Upper lobe of left lung (tissue), 6 donors: ENCODE measurements at regions not wholly inside any gene's neighbourhood (a gene's known extent, or its start where the extent isn't known, plus 50 kb on each side); places are given as distances from the start of the nearest gene placed in this dataset.

Source experiments
- ATAC-seq, 2 donors: fragments of 200-7000 bp; cut with Tn5 transposase; one replicate each; pipeline ENCODE4 v1.9.1; 2022; ENCODE audit warnings: mild to moderate bottlenecking in 2 of 2, moderate library complexity in 2 of 2; ENCODE audit not compliant: low FRiP score in 2 of 2
- DNase-seq, 2 donors: peaks; one replicate each; pipeline ENCODE4 v3.0.0-alpha.2; 2019 to 2020
- H3K27ac ChIP-seq, 4 donors: fragments of 200-600 bp; sonication (generic); one replicate each; pipeline ENCODE4 v1.5.1; 2016 to 2019
- H3K27me3 ChIP-seq, 4 donors: fragments of 200-600 bp; sonication (generic); one replicate each; pipeline ENCODE4 v1.5.1; 2017 to 2019
- H3K36me3 ChIP-seq, 4 donors: fragments of 200-600 bp; sonication (generic); one replicate each; pipeline ENCODE4 v1.5.1; 2016 to 2019
- H3K4me1 ChIP-seq, 4 donors: fragments of 200-600 bp; sonication (generic); one replicate each; pipeline ENCODE4 v1.5.1; 2018 to 2019
- H3K4me3 ChIP-seq, 4 donors: fragments of 200-600 bp; sonication (generic); one replicate each; pipeline ENCODE4 v1.5.1; 2017 to 2019; ENCODE audit warnings: mild to moderate bottlenecking in 2 of 4, moderate library complexity in 1 of 4
- H3K9me3 ChIP-seq, 4 donors: fragments of 200-600 bp; sonication (generic); one replicate each; pipeline ENCODE4 v1.5.1; 2018 to 2019
- EP300 ChIP-seq, 4 donors: sonication (generic); formaldehyde crosslinking; IDR thresholded peaks; one replicate each; pipeline ENCODE4 v1.5.1; 2017; ENCODE audit warnings: antibody characterized with exemption in 4 of 4, control low read depth in 2 of 4
- POLR2A ChIP-seq, 4 donors: fragments of 450-650 bp; IDR thresholded peaks; one replicate each; pipeline ENCODE4 v1.5.1; 2016 to 2017; ENCODE audit warnings: antibody characterized with exemption in 4 of 4, mild to moderate bottlenecking in 2 of 4
- POLR2AphosphoS5 ChIP-seq, 2 donors: sonication (generic); formaldehyde crosslinking; IDR thresholded peaks; one replicate each; pipeline ENCODE4 v1.5.1; 2017; ENCODE audit warnings: antibody characterized with exemption in 2 of 2
- WGBS, 2 donors: methylation state at CpG; one replicate each; pipeline ENCODE4 v1.1.5; 2017 to 2018; 5-methylcytosine and 5-hydroxymethylcytosine counted together
- TF ChIP-seq, protein P1 (sequence below), 6 experiments: fragments of 450-650 bp in 4 of 6; fragments of 200-600 bp in 2 of 6; sonication (generic) in 2 of 6; IDR thresholded peaks; one replicate each; pipeline ENCODE4 v1.5.1; 2016 to 2019; ENCODE audit warnings: antibody characterized with exemption in 6 of 6
- donor health status: DM: no; HTN: no; CAD: no; lungs with moderate emphysema.
- donor health status: DM: no; HTN: yes; CAD: no; lungs with severe emphysema.

DNA sequence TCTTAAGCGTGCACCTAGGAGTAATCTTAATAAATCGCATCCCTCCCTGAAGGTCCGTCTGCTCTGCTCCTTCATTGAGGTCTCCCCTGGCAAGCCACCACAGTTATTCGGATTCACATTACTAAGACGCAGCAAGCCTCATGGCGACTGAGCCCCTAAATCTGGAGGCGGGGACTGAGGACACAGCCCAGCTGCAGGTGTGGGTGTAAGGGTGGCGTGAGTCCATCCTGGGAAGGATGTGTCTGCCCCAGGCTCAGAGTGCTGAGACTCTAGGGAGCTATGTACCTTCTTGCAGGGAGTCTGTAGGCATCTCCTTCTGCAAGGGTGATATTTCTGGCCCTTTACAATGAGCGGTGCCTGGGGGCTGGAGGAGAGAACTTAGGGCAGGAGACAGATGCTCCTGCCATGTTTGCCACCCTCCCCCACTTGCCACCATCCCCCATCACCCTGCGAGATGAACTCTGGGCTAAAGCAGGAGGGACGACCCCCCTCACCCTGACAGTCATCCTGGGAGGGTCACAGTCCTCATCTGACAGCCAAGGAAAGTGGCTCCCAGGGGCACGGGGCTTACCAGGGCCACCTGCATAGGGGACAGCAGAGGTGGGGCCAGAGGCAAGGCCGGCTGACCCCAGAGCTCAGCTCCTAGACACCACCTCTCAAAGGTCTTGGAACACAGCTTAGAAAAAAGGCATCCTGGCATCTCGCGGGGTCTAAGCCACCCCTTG is 76.4 kb upstream of the FCN1 start:
- 81 to 85% methylated on average over 9 to 13 of the region's 15 CpGs for WGBS, 2 donors
- Histone ChIP-seq H3K4me3 (no peak overlapping the region), H3K9me3 (peaks cover 0 to 8% (median 0%) of the 10 kb centered on the region in 4 donors), H3K4me1 (no peaks in the 10 kb centered on the region), H3K27me3 (no peaks in the 10 kb centered on the region), H3K27ac (no peak overlapping the region), H3K36me3 (no peaks in the 10 kb centered on the region)
- TF ChIP-seq, protein P1, sequence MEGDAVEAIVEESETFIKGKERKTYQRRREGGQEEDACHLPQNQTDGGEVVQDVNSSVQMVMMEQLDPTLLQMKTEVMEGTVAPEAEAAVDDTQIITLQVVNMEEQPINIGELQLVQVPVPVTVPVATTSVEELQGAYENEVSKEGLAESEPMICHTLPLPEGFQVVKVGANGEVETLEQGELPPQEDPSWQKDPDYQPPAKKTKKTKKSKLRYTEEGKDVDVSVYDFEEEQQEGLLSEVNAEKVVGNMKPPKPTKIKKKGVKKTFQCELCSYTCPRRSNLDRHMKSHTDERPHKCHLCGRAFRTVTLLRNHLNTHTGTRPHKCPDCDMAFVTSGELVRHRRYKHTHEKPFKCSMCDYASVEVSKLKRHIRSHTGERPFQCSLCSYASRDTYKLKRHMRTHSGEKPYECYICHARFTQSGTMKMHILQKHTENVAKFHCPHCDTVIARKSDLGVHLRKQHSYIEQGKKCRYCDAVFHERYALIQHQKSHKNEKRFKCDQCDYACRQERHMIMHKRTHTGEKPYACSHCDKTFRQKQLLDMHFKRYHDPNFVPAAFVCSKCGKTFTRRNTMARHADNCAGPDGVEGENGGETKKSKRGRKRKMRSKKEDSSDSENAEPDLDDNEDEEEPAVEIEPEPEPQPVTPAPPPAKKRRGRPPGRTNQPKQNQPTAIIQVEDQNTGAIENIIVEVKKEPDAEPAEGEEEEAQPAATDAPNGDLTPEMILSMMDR (IDR thresholded peaks at IDR 0.05): no peak
- TF ChIP-seq POLR2AphosphoS5 (IDR thresholded peaks at IDR 0.05) (no peak), EP300 (IDR thresholded peaks at IDR 0.05) (no peak), POLR2A (IDR thresholded peaks at IDR 0.05) (no peak)
- DNase-seq: no peak
- ATAC-seq: no peak

DNA sequence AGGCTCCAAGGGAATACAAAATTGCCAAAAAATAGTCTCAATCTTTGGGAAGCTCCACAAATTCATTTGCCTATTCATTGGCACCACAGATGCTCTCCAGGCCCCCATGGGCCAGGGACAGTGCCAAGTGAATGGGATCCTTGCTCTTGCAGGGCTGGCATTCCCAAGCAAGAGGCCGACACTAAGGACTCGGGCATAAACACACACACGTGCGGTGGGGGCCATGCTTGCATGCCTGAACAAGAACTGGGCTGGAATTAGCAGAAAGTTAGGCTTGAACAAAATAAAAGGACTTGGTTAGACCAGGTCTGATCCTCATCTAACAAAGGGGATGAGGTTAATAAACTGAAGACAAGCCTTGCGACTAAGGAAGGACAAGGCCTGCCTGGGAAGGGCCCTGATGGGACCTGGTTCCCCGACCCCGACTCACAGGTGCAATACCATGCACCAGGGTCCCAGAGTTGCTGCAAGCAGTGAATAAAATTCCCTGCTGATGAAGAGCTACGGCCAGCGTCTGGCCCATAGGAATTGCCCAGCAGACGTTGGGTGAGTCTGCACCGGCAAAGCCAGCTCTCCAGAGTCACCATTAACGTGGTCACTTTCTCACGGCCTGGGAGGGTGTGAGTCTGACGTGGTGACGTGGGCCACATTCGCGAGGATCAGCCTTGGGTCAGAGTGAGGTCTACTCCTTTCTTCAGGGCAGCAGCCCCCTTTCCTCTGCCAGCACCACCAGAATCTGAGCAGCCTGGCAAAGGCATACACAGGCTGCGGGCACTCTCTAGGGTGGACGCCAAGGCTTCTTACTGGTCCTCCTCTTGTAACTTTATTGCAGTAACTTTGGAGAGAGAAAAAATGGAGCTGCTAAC is 77.4 kb upstream of the FCN1 start:
- no peaks in the 10 kb centered on the region for H3K36me3 ChIP-seq
- 88 to 90% methylated on average over 10 to 19 of the region's 19 CpGs for WGBS, 2 donors
- no peak overlapping the region for H3K27ac ChIP-seq
- no peak overlapping the region for H3K4me3 ChIP-seq
- no peaks in the 10 kb centered on the region for H3K4me1 ChIP-seq
- no peaks in the 10 kb centered on the region for H3K27me3 ChIP-seq
- ATAC-seq (no peak), DNase-seq (no peak)
- TF ChIP-seq POLR2A (IDR thresholded peaks at IDR 0.05): no peak
- peaks cover 0 to 8% (median 2%) of the 10 kb centered on the region in 4 donors for H3K9me3 ChIP-seq

DNA sequence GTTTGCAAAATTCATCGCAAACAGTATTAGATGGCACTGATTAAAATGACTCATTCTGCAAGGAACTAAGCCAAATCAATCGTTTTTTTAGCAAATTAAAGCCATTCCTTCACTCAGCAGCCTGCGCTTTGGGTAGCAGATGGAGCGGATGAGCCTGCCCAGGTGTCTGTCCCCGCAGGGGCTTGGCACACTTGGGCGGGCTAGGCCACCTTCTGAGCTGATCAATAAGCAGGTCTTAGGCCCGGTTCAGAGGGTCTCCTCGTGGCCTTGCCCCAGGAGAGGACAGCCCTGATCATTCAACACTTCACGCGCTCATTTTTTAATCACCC is 78.0 kb upstream of the FCN1 start:
- no peak for DNase-seq
- no peak for ATAC-seq

DNA sequence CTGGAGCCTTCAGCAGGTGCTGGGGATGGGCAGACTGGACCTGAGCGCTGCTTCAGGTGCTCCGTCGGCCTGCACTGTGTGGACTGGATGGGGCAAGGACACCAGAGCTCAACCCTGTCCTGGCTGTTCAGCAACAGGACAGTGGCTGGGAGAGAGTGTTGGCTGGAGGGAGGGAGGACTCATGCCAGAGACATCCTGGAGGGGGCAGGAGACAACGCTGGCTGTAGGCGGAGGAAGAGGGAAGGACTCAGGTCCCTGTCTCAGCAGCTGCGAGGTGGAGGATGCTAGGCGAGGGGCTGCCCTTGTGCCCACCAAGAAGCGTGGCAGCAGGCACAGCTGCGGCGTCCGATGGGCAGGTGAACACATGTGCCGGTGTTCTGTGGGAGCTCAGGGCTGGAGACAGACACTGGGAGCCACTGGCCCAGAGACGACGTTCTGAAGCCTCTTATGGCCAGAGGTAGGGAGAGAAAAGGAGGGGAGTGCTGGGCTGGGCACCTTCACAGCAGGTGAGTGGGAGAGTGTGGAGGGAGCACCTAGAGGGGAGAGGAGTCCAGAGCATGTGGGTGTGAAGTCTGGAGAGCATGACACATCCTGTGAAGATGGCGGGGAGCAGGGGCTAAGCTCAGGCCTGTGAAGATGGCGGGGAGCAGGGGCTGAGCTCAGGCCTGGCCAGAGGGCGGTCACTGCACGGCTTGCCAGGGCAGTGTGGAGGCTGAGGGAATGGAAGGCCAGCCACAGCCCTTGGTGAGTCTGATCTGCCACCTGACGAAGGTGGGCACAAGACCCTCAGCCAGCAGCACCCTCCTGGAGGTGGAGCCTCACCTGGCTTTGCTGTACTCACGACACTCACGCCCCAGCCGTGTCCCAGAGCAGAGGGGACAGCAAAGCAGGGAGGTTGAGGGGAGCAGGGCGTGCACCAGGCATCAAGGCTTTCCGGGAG is 79.1 kb upstream of the FCN1 start:
- ATAC-seq (no peak), DNase-seq (peak in 1 of 2 donors; percentile 54)
- TF ChIP-seq, protein P1 (IDR thresholded peaks at IDR 0.05): no peak
- TF ChIP-seq POLR2AphosphoS5 (IDR thresholded peaks at IDR 0.05) (no peak), POLR2A (IDR thresholded peaks at IDR 0.05) (no peak), EP300 (IDR thresholded peaks at IDR 0.05) (no peak)
- Histone ChIP-seq H3K4me3 (no peak overlapping the region), H3K36me3 (no peaks in the 10 kb centered on the region), H3K27me3 (no peaks in the 10 kb centered on the region), H3K27ac (no peak overlapping the region), H3K9me3 (peaks cover 0 to 16% (median 8%) of the 10 kb centered on the region in 4 donors), H3K4me1 (no peaks in the 10 kb centered on the region)
- 86 to 89% methylated on average over 20 to 24 of the region's 24 CpGs for WGBS, 2 donors

More for the DNA sequence above, 78.0 kb upstream of the FCN1 start:
- no peaks in the 10 kb centered on the region for H3K4me1 ChIP-seq
- H3K27ac ChIP-seq: no peak overlapping the region
- no peak overlapping the region for H3K4me3 ChIP-seq
- H3K36me3 ChIP-seq: no peaks in the 10 kb centered on the region
- H3K9me3 ChIP-seq: peaks cover 0 to 13% (median 4%) of the 10 kb centered on the region in 4 donors
- no peaks in the 10 kb centered on the region for H3K27me3 ChIP-seq
- WGBS, 2 donors: 83 to 84% methylated on average over 10 of the region's 10 CpGs
- no peak for TF ChIP-seq POLR2AphosphoS5 (IDR thresholded peaks at IDR 0.05)
- TF ChIP-seq, protein P1 (IDR thresholded peaks at IDR 0.05): no peak
- no peak for TF ChIP-seq EP300 (IDR thresholded peaks at IDR 0.05)
- no peak for TF ChIP-seq POLR2A (IDR thresholded peaks at IDR 0.05)
